Sigmoid colon (tissue), 3 donors: ENCODE measurements at regions not wholly inside any gene's neighbourhood (a gene's known extent, or its start where the extent isn't known, plus 50 kb on each side); places are given as distances from the start of the nearest gene placed in this dataset.

Experiments
- POLR2A ChIP-seq, 2 donors: fragments of 450-650 bp; IDR thresholded peaks; one replicate each; pipeline ENCODE4 v1.6.1; 2016; ENCODE audit warnings: antibody characterized with exemption in 2 of 2, mild to moderate bottlenecking in 2 of 2, moderate library complexity in 2 of 2
- TF ChIP-seq, protein P1 (sequence below), 4 experiments: fragments of 450-650 bp in 3 of 4; fragments of 200-600 bp in 1 of 4; IDR thresholded peaks; one replicate each; pipeline ENCODE4 v1.5.1; 2016 to 2019; ENCODE audit warnings: antibody characterized with exemption in 4 of 4, mild to moderate bottlenecking in 3 of 4, moderate library complexity in 2 of 4

DNA sequence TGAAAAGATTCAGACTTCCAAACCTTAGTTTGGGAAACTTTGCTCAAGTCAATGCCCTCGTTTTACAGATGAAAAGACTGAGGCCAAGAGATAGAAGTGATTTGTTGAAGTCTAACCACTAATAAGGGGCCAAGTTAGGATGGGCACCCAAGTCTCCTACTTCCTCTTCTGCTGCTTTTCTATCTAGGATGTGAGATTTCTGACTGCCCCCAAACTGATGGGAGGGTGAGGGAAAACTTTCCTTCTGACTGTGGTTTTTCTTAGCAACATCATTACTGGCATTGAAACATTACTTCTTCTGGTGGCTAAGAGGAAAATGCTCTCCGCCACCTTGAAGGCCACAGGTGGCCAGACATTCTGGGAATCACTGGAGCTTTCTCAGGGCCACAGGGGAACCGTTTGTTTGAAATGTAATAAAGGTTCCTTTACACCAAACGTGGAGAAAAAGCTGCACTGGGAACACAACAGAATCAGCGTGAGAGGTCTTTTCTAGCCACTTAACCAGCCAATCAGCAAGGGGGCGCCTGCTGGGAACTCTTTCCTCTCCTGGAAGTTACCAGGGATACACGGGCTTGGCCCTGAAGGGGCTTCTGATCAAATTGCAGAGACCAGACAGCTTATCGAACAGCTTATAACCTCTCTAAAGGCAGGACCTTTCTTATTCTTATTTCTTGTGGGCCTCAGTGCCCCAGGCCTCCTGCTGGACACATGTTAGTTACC is 115.9 kb upstream of the TEX13D start:
- TF ChIP-seq POLR2A (IDR thresholded peaks at IDR 0.05) = no peak
- TF ChIP-seq, protein P1, sequence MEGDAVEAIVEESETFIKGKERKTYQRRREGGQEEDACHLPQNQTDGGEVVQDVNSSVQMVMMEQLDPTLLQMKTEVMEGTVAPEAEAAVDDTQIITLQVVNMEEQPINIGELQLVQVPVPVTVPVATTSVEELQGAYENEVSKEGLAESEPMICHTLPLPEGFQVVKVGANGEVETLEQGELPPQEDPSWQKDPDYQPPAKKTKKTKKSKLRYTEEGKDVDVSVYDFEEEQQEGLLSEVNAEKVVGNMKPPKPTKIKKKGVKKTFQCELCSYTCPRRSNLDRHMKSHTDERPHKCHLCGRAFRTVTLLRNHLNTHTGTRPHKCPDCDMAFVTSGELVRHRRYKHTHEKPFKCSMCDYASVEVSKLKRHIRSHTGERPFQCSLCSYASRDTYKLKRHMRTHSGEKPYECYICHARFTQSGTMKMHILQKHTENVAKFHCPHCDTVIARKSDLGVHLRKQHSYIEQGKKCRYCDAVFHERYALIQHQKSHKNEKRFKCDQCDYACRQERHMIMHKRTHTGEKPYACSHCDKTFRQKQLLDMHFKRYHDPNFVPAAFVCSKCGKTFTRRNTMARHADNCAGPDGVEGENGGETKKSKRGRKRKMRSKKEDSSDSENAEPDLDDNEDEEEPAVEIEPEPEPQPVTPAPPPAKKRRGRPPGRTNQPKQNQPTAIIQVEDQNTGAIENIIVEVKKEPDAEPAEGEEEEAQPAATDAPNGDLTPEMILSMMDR (IDR thresholded peaks at IDR 0.05) = no peak
